Neural crest cell (in vitro differentiated cells): ENCODE measurements at regions not wholly inside any gene's neighbourhood (a gene's known extent, or its start where the extent isn't known, plus 50 kb on each side); places are given as distances from the start of the nearest gene placed in this dataset.

Experiments
- DNase-seq: peaks from one replicate; pipeline ENCODE4 v3.0.0; 2021; ENCODE audit warnings: low read depth, mixed read lengths, low spot score
- H3K27ac Mint-ChIP-seq: one replicate; pipeline ENCODE4 v1.8.0; 2021; ENCODE audit warnings: mild to moderate bottlenecking, mixed read lengths; ENCODE audit not compliant: unreplicated experiment
- H3K27me3 Mint-ChIP-seq: 2 replicates; pipeline ENCODE4 v1.8.0; 2021; ENCODE audit warnings: low read depth, mild to moderate bottlenecking, mixed read lengths
- H3K36me3 Mint-ChIP-seq: 2 replicates; pipeline ENCODE4 v1.8.0; 2021; ENCODE audit warnings: low read depth, mild to moderate bottlenecking, mixed read lengths
- H3K4me1 Mint-ChIP-seq: 2 replicates; pipeline ENCODE4 v1.8.0; 2021; ENCODE audit warnings: mixed read lengths
- H3K4me3 Mint-ChIP-seq: one replicate; pipeline ENCODE4 v1.8.0; 2021; ENCODE audit warnings: mild to moderate bottlenecking, mixed read lengths
- H3K9me3 Mint-ChIP-seq: 2 replicates; pipeline ENCODE4 v1.8.0; 2021; ENCODE audit warnings: mixed read lengths
- TF ChIP-seq, protein P1 (sequence below): fragments of 200-600 bp; sonication (generic); conservative IDR thresholded peaks from 2 replicates; pipeline ENCODE4 v1.5.0; 2021; ENCODE audit warnings: antibody characterized with exemption, mild to moderate bottlenecking

DNA sequence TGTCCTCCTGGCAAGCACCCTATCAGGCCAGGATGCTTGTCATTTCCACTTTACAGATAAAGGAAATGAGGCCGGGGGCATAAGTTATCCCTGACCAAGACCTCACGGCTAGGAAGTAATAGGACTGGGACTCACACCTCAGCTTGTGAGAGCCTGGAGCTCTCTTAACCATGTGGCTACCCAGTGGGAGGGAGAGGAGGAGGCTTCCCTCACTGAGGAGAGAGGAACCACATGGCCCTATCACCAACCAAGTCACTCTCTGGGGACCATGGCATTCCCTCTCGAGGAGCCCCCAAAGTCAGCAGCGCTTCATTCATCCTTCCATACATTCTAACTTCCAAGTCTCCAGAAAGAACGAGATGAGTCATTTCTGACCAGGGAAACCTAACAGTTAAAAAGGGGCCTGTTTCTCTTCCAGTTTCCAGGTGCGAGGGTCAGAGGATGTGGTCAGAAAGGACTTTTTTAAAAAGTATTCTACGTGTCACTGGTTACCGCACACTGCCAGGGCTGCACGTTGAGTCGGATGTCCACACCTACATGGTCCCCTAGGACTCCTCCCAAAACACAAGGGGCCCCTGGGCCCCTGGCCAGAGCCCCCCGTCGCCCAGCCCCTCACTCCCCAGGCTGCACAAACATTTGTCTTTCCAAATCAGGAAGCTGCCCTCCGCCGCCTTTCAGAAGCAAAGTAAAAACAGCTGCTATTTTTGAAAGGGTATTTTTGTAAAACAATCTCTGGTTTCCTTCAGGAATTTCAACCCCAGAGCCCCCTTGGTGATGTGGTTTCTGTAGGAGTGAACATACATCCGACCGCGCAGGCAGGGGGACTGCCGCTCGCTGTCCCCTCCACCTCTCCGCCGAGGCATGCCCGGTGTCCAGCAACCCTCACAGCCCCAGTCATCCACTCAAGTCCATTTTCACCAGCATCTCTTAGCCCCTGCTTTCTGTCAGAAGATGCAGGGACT, 128.2 kb upstream of the CHST15 start:
- H3K9me3 Mint-ChIP-seq = peaks cover 9% of the 10 kb centered on the region
- no peak overlapping the region for H3K4me3 Mint-ChIP-seq
- H3K27ac Mint-ChIP-seq = no peak overlapping the region
- no peaks in the 10 kb centered on the region for H3K4me1 Mint-ChIP-seq
- H3K27me3 Mint-ChIP-seq = no peaks in the 10 kb centered on the region
- TF ChIP-seq, protein P1, sequence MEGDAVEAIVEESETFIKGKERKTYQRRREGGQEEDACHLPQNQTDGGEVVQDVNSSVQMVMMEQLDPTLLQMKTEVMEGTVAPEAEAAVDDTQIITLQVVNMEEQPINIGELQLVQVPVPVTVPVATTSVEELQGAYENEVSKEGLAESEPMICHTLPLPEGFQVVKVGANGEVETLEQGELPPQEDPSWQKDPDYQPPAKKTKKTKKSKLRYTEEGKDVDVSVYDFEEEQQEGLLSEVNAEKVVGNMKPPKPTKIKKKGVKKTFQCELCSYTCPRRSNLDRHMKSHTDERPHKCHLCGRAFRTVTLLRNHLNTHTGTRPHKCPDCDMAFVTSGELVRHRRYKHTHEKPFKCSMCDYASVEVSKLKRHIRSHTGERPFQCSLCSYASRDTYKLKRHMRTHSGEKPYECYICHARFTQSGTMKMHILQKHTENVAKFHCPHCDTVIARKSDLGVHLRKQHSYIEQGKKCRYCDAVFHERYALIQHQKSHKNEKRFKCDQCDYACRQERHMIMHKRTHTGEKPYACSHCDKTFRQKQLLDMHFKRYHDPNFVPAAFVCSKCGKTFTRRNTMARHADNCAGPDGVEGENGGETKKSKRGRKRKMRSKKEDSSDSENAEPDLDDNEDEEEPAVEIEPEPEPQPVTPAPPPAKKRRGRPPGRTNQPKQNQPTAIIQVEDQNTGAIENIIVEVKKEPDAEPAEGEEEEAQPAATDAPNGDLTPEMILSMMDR = no peak
- peaks cover 3% of the 10 kb centered on the region for H3K36me3 Mint-ChIP-seq
- no peak for DNase-seq

DNA sequence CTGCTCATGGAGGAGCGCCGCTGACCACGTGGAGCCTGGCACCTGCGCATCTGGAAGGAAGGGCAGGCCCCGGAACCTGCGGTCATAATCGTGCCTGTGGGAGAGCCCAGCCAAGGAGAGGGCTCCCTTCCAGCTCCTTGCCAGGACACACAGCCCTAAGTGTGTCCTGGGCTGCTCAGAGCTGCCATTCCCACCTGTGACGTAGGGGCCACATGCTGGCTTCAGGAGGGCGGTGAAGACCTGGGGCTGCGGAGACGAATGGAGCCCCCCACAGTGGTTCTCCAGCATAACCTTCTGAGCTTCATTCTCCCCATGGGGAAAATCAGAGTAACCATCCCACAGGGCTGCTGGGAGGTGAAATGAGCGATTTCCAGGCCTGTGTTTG, 127.6 kb upstream of the CHST15 start:
- no peak overlapping the region for H3K4me3 Mint-ChIP-seq
- no peaks in the 10 kb centered on the region for H3K27me3 Mint-ChIP-seq
- no peak for DNase-seq
- TF ChIP-seq, protein P1 = no peak
- no peaks in the 10 kb centered on the region for H3K4me1 Mint-ChIP-seq
- peaks cover 2% of the 10 kb centered on the region for H3K36me3 Mint-ChIP-seq
- peaks cover 2% of the 10 kb centered on the region for H3K9me3 Mint-ChIP-seq
- H3K27ac Mint-ChIP-seq = no peak overlapping the region

DNA sequence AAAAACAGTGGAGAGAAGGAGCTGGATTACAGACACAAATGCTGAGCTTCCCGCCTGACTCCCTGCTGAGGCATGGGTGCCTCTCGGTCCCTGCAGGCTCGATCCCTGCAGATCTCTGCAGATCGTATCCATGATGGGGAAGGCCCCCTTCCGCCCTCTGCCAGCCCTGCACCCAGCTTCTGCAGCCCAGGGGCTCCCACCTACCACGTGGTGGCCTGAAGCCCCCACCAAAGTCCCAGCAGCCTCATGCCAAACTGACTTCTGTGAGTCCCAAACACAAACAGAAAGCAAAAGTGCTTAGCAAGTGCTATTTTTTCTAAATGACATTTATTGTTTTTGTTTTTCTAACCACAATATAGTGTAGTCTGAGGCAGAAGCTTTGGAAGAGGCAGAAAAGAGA, 127.1 kb upstream of the CHST15 start:
- Mint-ChIP-seq H3K36me3 (no peaks in the 10 kb centered on the region), H3K4me3 (no peak overlapping the region), H3K9me3 (no peaks in the 10 kb centered on the region), H3K4me1 (no peaks in the 10 kb centered on the region), H3K27me3 (no peaks in the 10 kb centered on the region), H3K27ac (no peak overlapping the region)
- no peak for DNase-seq
- TF ChIP-seq, protein P1 = no peak

DNA sequence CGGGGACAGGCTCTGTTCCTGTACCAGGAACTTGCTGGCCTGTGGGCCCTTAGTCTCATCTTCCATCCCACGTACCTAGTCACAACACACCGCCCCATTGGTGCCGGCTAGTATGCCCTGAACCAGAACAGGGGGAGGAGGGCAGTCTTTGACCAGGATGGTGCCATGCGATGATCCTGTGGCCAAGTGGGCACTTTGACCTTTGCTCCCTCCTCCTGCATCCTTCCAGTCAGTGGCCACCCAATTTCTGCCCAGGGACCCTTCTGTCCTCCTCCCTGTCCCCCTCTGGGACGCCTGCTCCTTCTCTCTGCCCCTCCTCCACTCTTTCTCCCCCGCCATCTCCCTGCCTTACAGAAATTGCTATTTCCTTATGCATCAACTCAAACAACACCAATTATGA, 126.3 kb upstream of the CHST15 start:
- TF ChIP-seq, protein P1 = no peak
- no peaks in the 10 kb centered on the region for H3K9me3 Mint-ChIP-seq
- no peak for DNase-seq
- H3K27me3 Mint-ChIP-seq = no peaks in the 10 kb centered on the region
- no peaks in the 10 kb centered on the region for H3K4me1 Mint-ChIP-seq
- H3K27ac Mint-ChIP-seq = no peak overlapping the region
- no peaks in the 10 kb centered on the region for H3K36me3 Mint-ChIP-seq
- no peak overlapping the region for H3K4me3 Mint-ChIP-seq

DNA sequence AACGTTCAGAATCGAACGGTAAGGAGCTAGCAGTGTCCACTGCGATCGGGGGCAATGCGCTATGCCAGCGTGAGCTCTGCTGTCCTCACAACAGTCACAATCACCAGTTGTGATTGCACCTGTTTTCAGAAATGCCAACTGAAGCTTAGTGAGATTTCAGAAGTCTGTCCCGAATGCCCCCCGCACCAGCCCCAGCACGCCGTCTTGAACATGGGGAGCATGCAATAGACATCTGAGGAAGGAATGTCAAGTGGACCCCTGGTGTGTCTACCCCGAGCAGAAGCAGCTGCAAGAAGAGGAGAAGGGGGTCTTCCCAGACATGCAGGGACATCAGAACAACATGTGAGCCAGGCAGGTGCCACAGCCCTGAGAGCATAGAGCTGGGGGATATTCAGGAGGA, 125.7 kb upstream of the CHST15 start:
- Mint-ChIP-seq H3K9me3 (no peaks in the 10 kb centered on the region), H3K4me3 (no peak overlapping the region), H3K27ac (no peak overlapping the region), H3K27me3 (no peaks in the 10 kb centered on the region), H3K36me3 (no peaks in the 10 kb centered on the region), H3K4me1 (no peaks in the 10 kb centered on the region)
- DNase-seq = no peak
- TF ChIP-seq, protein P1 = no peak
